ENCODE measurements at regions not wholly inside any gene's neighbourhood (a gene's known extent, or its start where the extent isn't known, plus 50 kb on each side); places are given as distances from the start of the nearest gene placed in this dataset.
"Not testable (repeated sequence)": the region's sequence is repeated elsewhere in the genome, so short reads cannot be mapped to it uniquely, and the experiment has no call there.

- no peak for DNase-seq (ENCODE audit: low read depth)
These were observed 876.3 kb upstream of the FOXG1 start for GRCh38 chr14:27890259-27890658.

DNA sequence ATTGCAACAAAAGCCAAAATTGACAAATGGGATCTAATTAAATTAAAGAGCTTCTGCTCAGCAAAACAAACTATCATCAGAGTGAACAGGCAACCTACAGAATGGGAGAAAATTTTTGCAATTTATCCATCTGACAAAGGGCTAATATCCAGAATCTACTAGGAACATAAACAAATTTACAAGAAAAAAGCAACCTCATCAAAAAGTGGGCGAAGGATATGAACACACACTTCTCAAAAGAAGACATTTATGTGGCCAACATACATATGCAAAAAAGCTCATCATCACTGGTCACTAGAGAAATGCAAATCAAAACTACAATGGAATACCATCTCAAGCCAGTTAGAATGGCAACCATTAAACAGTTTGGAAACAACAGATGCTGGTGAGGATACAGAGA lies 858.1 kb upstream of the FOXG1 start:
- DNase-seq (ENCODE audit: low read depth), result not testable (repeated sequence)

- no peak for DNase-seq (ENCODE audit: low read depth)
These were observed 850.3 kb upstream of the FOXG1 start for GRCh38 chr14:27916326-27916725.

DNA sequence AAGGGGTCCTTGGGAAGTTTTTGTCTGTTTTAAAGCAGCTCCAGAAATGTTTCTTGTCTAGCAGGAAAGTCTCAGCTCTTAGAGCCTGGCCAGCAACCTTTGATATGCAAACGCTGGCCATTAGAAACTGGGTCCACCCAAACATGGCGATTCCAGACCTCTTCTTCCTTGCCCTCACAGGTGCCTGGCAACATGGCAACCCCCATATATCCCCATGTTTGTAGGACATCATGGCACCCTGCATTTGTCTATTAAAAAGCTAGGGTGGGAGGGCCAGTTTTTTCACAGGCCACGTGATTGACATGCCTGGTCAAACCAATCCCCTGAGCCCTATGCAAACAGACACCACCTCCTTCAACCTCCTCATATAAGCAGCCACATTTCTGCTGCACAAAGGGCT lies 848.7 kb upstream of the FOXG1 start:
- DNase-seq (ENCODE audit: low read depth), result no peak

GRCh38 chr14:27927519-27927918 lies 839.1 kb upstream of the FOXG1 start:
- DNase-seq (ENCODE audit: low read depth), result no peak

DNA sequence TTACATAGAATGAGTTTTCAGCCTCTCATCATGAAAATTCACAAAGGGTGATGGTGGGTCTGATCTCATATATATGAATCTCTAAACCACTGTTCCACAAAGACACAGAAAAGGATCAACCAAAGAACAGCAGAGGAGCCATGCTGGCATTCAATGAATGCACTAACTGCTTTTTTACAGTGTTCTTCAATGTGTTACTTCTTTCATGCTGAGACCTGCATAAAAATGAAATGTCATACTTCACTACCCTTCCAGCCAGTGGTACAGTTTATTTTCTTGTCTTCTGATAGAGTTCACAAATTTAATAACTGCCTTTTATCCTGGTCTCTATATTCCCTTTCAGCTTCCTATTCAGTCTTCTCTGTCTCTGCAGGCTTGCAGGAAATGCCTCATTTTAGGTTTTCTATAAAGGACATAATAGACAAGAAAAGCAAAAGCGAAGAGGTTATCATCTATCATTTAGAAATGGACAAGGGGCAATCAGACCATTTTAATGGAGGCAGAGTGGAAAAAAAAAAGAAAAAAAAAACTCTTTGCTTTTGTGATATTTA lies 836.7 kb upstream of the FOXG1 start:
- no peak for DNase-seq (ENCODE audit: low read depth)

DNA sequence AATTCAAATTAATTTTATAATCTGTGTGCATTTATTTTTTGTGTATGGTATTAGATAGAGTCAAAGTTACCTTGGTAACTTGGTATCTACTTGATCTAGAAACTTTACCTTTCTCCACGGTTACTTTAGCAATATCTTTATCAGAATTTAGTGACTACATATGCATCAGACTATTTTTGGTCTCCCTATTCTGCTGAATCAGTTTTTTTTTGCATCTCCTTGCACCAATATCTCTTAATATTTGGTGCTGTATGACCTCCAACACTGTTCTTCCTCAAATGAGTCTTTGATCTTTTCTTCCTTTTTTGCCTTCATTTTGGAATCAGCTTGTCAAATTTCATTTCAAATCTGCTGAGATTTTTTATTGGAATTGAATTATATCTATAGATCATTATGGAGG lies 828.2 kb upstream of the FOXG1 start:
- DNase-seq (ENCODE audit: low read depth), result no peak

DNA sequence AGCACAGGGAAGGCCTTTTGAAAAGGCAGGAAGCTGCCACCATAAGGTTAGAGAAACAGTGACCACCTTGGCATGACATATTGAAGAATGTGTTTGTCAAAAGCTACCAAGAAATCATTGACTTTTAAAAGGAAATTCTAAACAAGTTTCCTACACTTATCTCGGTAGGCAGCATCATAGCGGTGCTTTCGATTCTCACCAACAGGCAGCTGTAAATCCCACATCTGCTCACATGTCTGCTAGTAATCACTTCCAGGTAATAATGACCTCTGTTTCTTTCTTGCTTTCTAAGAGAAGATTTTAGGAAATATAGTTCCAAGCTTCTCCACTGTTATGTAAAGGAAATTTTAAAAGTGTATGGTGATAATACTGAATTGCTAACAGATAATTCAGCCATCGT lies 821.1 kb upstream of the FOXG1 start:
- no peak for DNase-seq (ENCODE audit: low read depth)

GRCh38 chr14:27958757-27959156 lies 807.8 kb upstream of the FOXG1 start:
- no peak for DNase-seq (ENCODE audit: low read depth)

- DNase-seq (ENCODE audit: low read depth), result no peak
These were observed 770.9 kb upstream of the FOXG1 start for GRCh38 chr14:27995691-27996090.

DNA sequence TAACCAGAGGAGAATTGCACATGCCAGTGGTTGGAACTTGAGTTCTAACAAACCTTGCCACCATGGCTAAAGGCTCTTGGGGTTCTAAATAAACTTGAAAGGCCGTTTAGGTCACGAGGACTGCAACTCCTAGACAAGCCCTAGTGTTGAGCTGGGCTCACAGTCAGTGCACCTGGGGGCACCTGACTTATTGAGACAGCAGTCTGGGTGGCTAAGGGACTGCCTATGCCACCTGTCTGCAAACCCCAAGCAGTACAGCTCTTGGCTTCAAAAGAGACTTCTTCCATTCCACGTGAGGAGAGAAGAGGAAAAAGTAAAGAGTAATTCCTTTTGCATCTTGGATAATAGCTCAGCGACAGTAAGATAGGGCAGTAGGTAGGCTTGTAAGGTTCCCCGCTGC lies 765.6 kb upstream of the FOXG1 start:
- DNase-seq (ENCODE audit: low read depth), result no peak

DNA sequence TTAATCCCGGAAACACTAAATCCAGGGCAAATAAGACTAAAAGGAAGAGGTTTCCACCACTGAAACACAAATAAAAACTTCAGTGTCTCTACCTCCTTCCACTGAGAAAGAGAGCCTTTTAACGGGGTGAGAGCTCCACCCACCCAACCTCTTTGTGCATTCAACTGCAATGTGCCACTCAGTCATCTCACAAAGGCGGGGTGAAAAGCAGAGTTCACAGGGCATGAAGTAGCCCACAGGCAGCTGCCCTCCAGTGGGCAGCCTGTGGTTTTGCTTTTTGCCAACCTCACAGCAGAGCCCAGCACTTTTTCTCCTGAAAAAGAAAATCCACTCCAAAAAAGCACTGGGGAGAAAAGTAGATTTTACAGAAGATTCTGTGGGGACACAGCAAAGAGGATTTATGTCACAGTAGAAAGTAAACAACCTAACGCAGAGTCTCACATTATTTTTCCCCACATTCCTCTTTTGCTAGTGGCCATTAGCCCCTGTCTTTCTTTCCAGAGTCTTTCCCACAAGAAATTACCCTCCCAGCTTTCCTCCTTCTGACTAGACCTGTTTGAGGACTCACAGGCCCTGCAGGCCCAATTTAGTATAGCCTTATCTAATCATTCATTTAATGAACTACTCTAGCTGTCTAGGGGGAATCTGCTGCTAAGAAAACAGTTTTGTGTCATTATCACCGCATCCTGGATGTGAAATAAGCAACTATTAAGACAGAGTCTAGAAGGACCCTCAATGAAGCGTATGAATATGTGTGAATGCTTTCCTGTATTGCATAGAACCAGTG lies 753.8 kb upstream of the FOXG1 start:
- no peak for DNase-seq (ENCODE audit: low read depth)

GRCh38 chr14:28020112-28020511 lies 746.5 kb upstream of the FOXG1 start:
- DNase-seq (ENCODE audit: low read depth), result no peak

DNA sequence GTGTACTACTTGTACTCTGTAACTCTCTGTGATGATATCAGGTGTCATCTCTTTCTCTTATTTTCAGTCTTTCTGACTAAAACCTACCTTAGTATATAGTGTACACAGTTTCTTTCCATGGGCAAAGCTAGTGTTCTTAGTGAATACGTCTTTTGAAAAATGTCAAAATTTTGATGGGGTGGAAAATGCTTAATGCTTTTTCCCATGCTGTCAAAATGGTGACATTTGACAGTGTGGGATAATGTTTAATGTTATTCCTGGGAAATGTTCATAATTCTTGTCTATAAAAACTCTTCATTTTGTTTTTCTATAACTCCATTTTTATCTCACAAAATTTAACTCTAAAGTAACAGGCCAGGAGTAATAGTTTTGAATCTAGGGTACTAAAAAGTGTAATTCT lies 742.7 kb upstream of the FOXG1 start:
- DNase-seq (ENCODE audit: low read depth), result no peak

DNA sequence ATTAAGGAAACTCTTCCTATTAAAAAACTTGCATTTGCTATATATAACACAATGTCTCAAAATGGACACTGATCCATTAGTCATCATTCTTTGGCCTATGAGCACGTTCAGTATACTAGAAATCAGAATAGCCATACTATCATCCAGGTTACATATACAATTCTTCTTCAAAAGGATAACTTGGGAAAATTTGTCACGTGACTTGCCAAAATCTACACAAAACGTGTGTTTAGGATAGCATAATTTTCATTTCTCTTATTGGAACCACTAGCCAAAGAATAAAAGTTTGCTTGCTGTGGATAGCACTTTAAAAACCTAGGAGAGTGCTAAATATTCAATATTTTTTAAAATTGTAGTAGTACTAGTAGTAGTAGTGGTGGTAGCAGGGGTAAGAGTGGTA lies 714.3 kb upstream of the FOXG1 start:
- DNase-seq (ENCODE audit: low read depth), result no peak

DNA sequence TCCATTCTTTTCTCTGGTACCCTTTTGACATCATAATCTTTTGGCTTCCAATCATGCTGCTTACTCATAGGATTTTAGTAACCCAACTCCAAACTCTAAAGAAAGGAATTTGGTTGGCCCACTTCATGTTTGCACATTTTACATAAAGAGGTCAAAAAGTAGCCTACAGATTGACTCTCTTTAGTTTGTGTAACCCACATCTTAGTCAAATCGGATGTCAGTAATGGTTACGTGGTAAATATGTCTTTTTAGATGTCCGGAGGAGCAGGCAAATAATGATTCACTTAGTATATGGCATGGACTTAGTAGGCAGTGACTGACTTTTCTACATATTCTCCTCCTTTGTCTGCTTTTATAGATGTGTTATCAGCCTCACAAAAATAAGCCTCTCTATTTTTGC lies 711.6 kb upstream of the FOXG1 start:
- DNase-seq (ENCODE audit: low read depth), result no peak

GRCh38 chr14:28057359-28058296 lies 709.0 kb upstream of the FOXG1 start:
- no peak for DNase-seq (ENCODE audit: low read depth)

GRCh38 chr14:28059254-28059653 lies 707.3 kb upstream of the FOXG1 start:
- no peak for DNase-seq (ENCODE audit: low read depth)

GRCh38 chr14:28061006-28061405 lies 705.6 kb upstream of the FOXG1 start:
- no peak for DNase-seq (ENCODE audit: low read depth)

DNA sequence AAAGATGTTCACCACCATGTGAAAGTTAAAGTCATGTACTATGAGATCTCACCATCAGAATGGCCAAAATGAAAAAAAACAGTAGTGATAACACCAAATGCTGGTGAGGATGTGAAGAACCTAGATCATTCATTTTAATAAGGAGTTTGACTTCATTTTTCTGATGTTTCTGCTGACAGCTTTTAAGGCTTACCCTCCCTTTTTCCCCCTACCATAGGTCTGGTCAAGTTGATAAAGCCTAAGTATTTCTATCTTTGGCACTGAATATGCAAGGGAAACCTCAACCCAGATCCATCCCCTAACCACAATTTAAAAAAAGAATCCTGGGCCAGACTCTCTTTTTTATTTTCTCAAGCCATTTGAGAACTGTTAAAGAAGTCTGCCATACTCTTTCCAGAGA lies 689.6 kb upstream of the FOXG1 start:
- DNase-seq (ENCODE audit: low read depth), result no peak

GRCh38 chr14:28083389-28083788 lies 683.2 kb upstream of the FOXG1 start:
- DNase-seq (ENCODE audit: low read depth), result no peak

DNA sequence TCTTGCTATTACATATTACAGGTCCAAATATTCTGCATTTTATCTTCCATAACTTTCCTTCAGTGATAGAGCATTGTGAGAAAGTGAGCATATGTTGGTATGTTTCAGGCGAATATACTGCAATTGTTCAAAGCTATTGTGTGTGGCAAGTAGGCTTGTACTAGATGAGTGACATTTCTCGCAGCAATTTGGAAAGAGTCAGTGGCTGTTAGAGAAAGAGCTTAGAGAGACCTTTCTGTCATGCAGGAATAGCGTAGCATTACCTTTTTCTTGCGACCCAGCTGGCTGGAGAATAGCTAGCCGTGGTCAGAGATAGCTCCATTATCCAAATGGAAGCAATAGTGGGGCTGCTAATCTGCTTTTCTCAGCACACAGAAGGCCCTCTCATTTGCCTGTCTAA lies 678.5 kb upstream of the FOXG1 start:
- DNase-seq (ENCODE audit: low read depth), result no peak
